Panc1 (cell line): ENCODE measurements at regions not wholly inside any gene's neighbourhood (a gene's known extent, or its start where the extent isn't known, plus 50 kb on each side); places are given as distances from the start of the nearest gene placed in this dataset.
"Not testable (repeated sequence)": the region's sequence is repeated elsewhere in the genome, so short reads cannot be mapped to it uniquely, and the experiment has no call there.

Source experiments
- ATAC-seq: fragments of 200-7000 bp; cut with Tn5 transposase; 2 replicates; pipeline ENCODE4 v1.9.1; 2020; ENCODE audit warnings: mild to moderate bottlenecking, moderate library complexity
- BruUV-seq: library from RNA; stranded (reverse); fragments of 400-500 nt; replicated peaks from 2 replicates; lab custom pipeline; 2021; lab: Mats Ljungman, UMichigan
- CTCF ChIA-PET: fragments of 300-600 bp; sonication (Branson Sonifier 250); formaldehyde crosslinking; loops from one replicate; lab custom pipeline; 2022; ENCODE audit warnings: antibody characterized with exemption; lab: Charles Lee
- POLR2A ChIA-PET: fragments of 300-600 bp; sonication (Branson Sonifier 250); formaldehyde crosslinking; loops from one replicate; lab custom pipeline; 2022; ENCODE audit warnings: antibody characterized with exemption; lab: Charles Lee
- DNase-seq: peaks from one replicate; pipeline ENCODE4 v3.0.0-alpha.2; 2010; ENCODE audit warnings: low read depth, low spot score
- H3K27ac ChIP-seq: 2 replicates; pipeline ENCODE4 v1.5.1; 2011; ENCODE audit warnings: mild to moderate bottlenecking, low read length, inconsistent platforms
- H3K27me3 ChIP-seq: fragments of 200-500 bp; sonication (Bioruptor generic); 2 replicates; pipeline ENCODE4 v1.6.0; 2014; ENCODE audit warnings: low read length, inconsistent platforms; ENCODE audit not compliant: control insufficient read depth, insufficient read depth
- H3K36me3 ChIP-seq: fragments of 200-500 bp; sonication (Bioruptor generic); 2 replicates; pipeline ENCODE4 v1.5.1; 2014; ENCODE audit warnings: inconsistent platforms, mild to moderate bottlenecking, low read length, moderate library complexity; ENCODE audit not compliant: control insufficient read depth, insufficient read depth
- H3K4me1 ChIP-seq: 2 replicates; pipeline ENCODE4 v1.5.1; 2011; ENCODE audit warnings: inconsistent platforms, mild to moderate bottlenecking, low read length, moderate library complexity; ENCODE audit not compliant: control insufficient read depth, insufficient read depth
- H3K4me3 ChIP-seq, 2 experiments: 2 replicates each; pipeline ENCODE4 v1.5.1; 2011 to 2012; ENCODE audit warnings: low read depth in 2 of 2, low read length in 2 of 2, mild to moderate bottlenecking in 2 of 2, inconsistent platforms in 1 of 2, moderate library complexity in 1 of 2
- H3K9me3 ChIP-seq: fragments of 200-500 bp; sonication (Bioruptor generic); 2 replicates; pipeline ENCODE4 v1.5.1; 2014; ENCODE audit warnings: low read depth, mild to moderate bottlenecking, inconsistent platforms, low read length, moderate library complexity; ENCODE audit not compliant: control insufficient read depth, insufficient read depth
- POLR2AphosphoS5 ChIP-seq: IDR thresholded peaks from 2 replicates; pipeline ENCODE4 v1.6.1; 2012; ENCODE audit warnings: mild to moderate bottlenecking, low read depth, low read length, moderate library complexity
- SIN3A ChIP-seq: IDR thresholded peaks from 2 replicates; pipeline ENCODE4 v1.6.1; 2012; ENCODE audit warnings: low read depth, mild to moderate bottlenecking, low read length, moderate library complexity, borderline replicate concordance; ENCODE audit not compliant: insufficient read depth
- TCF7L2 ChIP-seq: IDR thresholded peaks from 2 replicates; pipeline ENCODE4 v1.6.1; 2011; ENCODE audit warnings: mild to moderate bottlenecking, low read depth, low read length, inconsistent platforms
- in situ Hi-C: cut with HindIII; loops from 2 replicates; pipeline ENCODE4 v1.10.0; 2016; ENCODE audit warnings: low sequenced_read_pairs, low pct_unique_long_range_greater_than_20kb
- intact Hi-C: fragments of 100-400 bp; cut with micrococcal nuclease; formaldehyde crosslinking; loops from one replicate; pipeline ENCODE4 v1.10.0; 2022; ENCODE audit not compliant: unreplicated experiment
- TF ChIP-seq, protein P1 (sequence below), 2 experiments: IDR thresholded peaks; 2 replicates each; pipeline ENCODE4 v1.6.1; 2011 to 2012; ENCODE audit warnings: low read depth in 2 of 2, control low read depth in 1 of 2, low read length in 1 of 2, mild to moderate bottlenecking in 1 of 2, moderate library complexity in 1 of 2; ENCODE audit not compliant: insufficient read depth in 1 of 2
- TF ChIP-seq, protein P2 (sequence below): fragments of 450-650 bp; IDR thresholded peaks from 2 replicates; pipeline ENCODE4 v1.5.1; 2017; ENCODE audit warnings: mild to moderate bottlenecking

DNA sequence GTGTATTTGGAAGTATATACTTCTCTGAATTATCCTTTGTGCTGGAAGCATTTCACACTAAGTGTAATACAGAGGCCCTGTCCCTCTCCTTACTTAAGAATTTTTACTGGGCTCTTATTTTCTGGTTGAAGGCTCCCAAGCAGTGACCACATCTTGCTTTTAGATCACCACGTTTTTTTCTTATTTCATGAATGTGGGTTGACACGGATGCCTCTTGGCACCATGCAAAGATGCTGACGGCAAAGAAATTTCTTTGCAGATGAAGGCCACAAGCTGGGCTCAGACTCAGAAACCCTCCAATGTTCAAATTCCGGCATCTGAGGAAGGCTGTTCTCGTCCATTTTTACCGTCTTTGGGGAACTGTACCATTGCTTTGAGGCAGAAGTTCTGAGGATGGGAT lies 168.5 kb downstream of the HMHB1 start:
- in situ Hi-C loops: no loop called here
- no peaks in the 10 kb centered on the region for H3K4me1 ChIP-seq
- POLR2A ChIA-PET: no interaction called here
- TF ChIP-seq TCF7L2: no peak
- TF ChIP-seq, protein P1, sequence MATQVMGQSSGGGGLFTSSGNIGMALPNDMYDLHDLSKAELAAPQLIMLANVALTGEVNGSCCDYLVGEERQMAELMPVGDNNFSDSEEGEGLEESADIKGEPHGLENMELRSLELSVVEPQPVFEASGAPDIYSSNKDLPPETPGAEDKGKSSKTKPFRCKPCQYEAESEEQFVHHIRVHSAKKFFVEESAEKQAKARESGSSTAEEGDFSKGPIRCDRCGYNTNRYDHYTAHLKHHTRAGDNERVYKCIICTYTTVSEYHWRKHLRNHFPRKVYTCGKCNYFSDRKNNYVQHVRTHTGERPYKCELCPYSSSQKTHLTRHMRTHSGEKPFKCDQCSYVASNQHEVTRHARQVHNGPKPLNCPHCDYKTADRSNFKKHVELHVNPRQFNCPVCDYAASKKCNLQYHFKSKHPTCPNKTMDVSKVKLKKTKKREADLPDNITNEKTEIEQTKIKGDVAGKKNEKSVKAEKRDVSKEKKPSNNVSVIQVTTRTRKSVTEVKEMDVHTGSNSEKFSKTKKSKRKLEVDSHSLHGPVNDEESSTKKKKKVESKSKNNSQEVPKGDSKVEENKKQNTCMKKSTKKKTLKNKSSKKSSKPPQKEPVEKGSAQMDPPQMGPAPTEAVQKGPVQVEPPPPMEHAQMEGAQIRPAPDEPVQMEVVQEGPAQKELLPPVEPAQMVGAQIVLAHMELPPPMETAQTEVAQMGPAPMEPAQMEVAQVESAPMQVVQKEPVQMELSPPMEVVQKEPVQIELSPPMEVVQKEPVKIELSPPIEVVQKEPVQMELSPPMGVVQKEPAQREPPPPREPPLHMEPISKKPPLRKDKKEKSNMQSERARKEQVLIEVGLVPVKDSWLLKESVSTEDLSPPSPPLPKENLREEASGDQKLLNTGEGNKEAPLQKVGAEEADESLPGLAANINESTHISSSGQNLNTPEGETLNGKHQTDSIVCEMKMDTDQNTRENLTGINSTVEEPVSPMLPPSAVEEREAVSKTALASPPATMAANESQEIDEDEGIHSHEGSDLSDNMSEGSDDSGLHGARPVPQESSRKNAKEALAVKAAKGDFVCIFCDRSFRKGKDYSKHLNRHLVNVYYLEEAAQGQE (IDR thresholded peaks at IDR 0.05; ENCODE audit: insufficient read depth in 1 of 2, low read depth in 2 of 2, low read length in 1 of 2): no peak
- no peak for TF ChIP-seq POLR2AphosphoS5
- TF ChIP-seq SIN3A: no peak
- TF ChIP-seq, protein P2, sequence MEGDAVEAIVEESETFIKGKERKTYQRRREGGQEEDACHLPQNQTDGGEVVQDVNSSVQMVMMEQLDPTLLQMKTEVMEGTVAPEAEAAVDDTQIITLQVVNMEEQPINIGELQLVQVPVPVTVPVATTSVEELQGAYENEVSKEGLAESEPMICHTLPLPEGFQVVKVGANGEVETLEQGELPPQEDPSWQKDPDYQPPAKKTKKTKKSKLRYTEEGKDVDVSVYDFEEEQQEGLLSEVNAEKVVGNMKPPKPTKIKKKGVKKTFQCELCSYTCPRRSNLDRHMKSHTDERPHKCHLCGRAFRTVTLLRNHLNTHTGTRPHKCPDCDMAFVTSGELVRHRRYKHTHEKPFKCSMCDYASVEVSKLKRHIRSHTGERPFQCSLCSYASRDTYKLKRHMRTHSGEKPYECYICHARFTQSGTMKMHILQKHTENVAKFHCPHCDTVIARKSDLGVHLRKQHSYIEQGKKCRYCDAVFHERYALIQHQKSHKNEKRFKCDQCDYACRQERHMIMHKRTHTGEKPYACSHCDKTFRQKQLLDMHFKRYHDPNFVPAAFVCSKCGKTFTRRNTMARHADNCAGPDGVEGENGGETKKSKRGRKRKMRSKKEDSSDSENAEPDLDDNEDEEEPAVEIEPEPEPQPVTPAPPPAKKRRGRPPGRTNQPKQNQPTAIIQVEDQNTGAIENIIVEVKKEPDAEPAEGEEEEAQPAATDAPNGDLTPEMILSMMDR: no peak
- no peaks in the 10 kb centered on the region for H3K36me3 ChIP-seq
- CTCF ChIA-PET: no interaction called here
- no peaks in the 10 kb centered on the region for H3K27me3 ChIP-seq
- no TSS peak for BruUV-seq
- DNase-seq: no peak
- intact Hi-C loops: no loop called here
- H3K9me3 ChIP-seq: no peaks in the 10 kb centered on the region
- no peak overlapping the region for H3K27ac ChIP-seq
- no peak overlapping the region for H3K4me3 ChIP-seq
- no peak for ATAC-seq

DNA sequence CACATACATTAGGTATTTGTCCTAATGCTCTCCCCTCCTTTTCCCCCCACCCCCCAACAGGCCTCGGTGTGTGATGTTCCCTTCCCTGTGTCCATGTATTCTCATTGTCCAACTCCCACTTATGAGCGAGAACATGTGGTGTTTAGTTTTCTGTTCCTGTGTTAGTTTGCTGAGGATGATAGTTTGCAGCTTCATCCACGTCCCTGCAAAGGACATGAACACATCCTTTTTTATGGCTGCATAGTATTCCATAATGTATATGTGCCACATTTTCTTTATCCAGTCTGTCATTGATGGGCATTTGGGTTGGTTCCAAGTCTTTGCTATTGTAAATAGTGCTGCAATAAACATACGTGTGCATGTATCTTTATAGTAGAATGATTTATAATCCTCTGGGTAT lies 171.0 kb downstream of the HMHB1 start:
- intact Hi-C loops: not testable (repeated sequence)

DNA sequence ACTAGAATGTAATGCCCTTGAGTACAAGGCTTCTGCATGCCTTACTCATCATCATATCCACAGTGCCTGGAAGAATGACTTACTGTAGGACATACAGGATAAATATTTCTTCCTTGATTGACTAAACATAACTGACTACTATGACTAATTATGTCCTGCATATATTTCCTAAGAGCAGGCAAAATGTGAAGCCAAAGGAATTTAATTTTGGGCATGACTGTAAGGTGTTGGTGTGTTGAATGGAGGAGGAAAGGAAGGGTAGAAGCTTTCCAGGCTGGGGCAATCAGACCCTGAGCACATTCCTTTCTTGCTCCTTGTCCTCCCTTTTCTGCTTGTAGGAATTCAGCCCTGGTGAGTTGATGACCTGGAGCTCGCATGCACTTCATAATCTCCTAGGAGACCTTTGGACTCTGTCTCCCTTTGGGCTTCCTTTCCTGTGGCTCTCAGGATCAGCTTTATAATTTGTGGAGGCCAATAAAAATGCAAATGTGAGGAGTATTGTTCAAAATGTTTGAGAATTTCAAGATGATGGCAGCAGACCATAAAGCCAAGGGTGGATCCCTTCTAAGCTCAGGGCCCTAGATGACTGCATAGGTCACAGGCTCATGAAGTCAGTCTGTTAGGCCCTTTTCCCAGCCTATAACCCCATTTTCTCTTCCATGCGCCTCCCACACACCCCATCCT lies 174.0 kb downstream of the HMHB1 start:
- DNase-seq: no peak
- H3K27me3 ChIP-seq: no peaks in the 10 kb centered on the region
- no peaks in the 10 kb centered on the region for H3K9me3 ChIP-seq
- ChIA-PET CTCF (no interaction called here), POLR2A (no interaction called here)
- TF ChIP-seq SIN3A (no peak), TCF7L2 (no peak)
- TF ChIP-seq, protein P1 (IDR thresholded peaks at IDR 0.05; ENCODE audit: insufficient read depth in 1 of 2, low read depth in 2 of 2, low read length in 1 of 2): no peak
- H3K27ac ChIP-seq: no peak overlapping the region
- no peak overlapping the region for H3K4me3 ChIP-seq
- in situ Hi-C loops: no loop called here
- intact Hi-C loops: no loop called here
- no peaks in the 10 kb centered on the region for H3K4me1 ChIP-seq
- no TSS peak for BruUV-seq
- no peak for ATAC-seq
- H3K36me3 ChIP-seq: no peaks in the 10 kb centered on the region

More for the DNA sequence above, 171.0 kb downstream of the HMHB1 start:
- H3K9me3 ChIP-seq, BruUV-seq, H3K27ac ChIP-seq, H3K4me3 ChIP-seq, DNase-seq, in situ Hi-C loops, H3K4me1 ChIP-seq, ATAC-seq, H3K36me3 ChIP-seq, CTCF ChIA-PET, POLR2A ChIA-PET, H3K27me3 ChIP-seq: not testable (repeated sequence)
